Small intestine (tissue), 7 donors: ENCODE measurements at regions not wholly inside any gene's neighbourhood (a gene's known extent, or its start where the extent isn't known, plus 50 kb on each side); places are given as distances from the start of the nearest gene placed in this dataset.
"Not testable (repeated sequence)": the region's sequence is repeated elsewhere in the genome, so short reads cannot be mapped to it uniquely, and the experiment has no call there.

Experiments
- DNase-seq, 2 donors: peaks; one replicate each; pipeline versions ENCODE4 v3.0.0 to v3.0.0-alpha.2; 2013
- FAIRE-seq: peaks from 2 replicates; lab custom pipeline; 2012; peaks lifted over from hg19 to GRCh38; lab: Jason Lieb, UNC
- H3K27ac ChIP-seq, 3 donors: one replicate each; pipeline ENCODE4 v1.5.1; 2013; ENCODE audit warnings: low read length in 2 of 3, mild to moderate bottlenecking in 2 of 3, control low read depth in 1 of 3, inconsistent platforms in 1 of 3, low read depth in 1 of 3, moderate library complexity in 1 of 3
- H3K27me3 ChIP-seq, 3 donors: one replicate each; pipeline ENCODE4 v1.6.1; 2013; ENCODE audit warnings: low read length in 3 of 3, inconsistent platforms in 1 of 3; ENCODE audit not compliant: control insufficient read depth in 3 of 3, insufficient read depth in 3 of 3
- H3K36me3 ChIP-seq, 3 donors: one replicate each; pipeline ENCODE4 v1.6.1; 2013; ENCODE audit warnings: low read length in 3 of 3, inconsistent platforms in 1 of 3, low read depth in 1 of 3, mild to moderate bottlenecking in 1 of 3, moderate library complexity in 1 of 3; ENCODE audit not compliant: control insufficient read depth in 3 of 3, insufficient read depth in 2 of 3
- H3K4me1 ChIP-seq, 3 donors: one replicate each; pipeline ENCODE4 v1.6.1; 2013; ENCODE audit warnings: low read length in 2 of 3, inconsistent platforms in 1 of 3, low read depth in 1 of 3, mild to moderate bottlenecking in 1 of 3, moderate library complexity in 1 of 3; ENCODE audit not compliant: control insufficient read depth in 3 of 3, insufficient read depth in 2 of 3
- H3K4me3 ChIP-seq, 3 donors: one replicate each; pipeline ENCODE4 v1.5.1; 2013; ENCODE audit warnings: low read length in 3 of 3, control low read depth in 1 of 3, inconsistent platforms in 1 of 3, low read depth in 1 of 3, mild to moderate bottlenecking in 1 of 3, moderate library complexity in 1 of 3
- H3K9me3 ChIP-seq, 2 donors: one replicate each; pipeline ENCODE4 v1.6.1; 2013; ENCODE audit warnings: low read depth in 1 of 2, low read length in 1 of 2; ENCODE audit not compliant: control insufficient read depth in 2 of 2, insufficient read depth in 1 of 2
- WGBS, 3 donors: extraction: QIAGEN DNeasy Blood & Tissue Kit; methylation state at CpG; one replicate each; pipeline ENCODE4 v1.1.7; 2013; 5-methylcytosine and 5-hydroxymethylcytosine counted together
- donor health status: healthy with polysubstance abuse.
- donor health status: control.
- donor health status: control.
- donor health status: Bipolar disorder and iron deficiency.
- donor health status: healthy.

- no peak overlapping the region for H3K27ac ChIP-seq
- FAIRE-seq (no peak), DNase-seq (no peak)
- no peak overlapping the region for H3K4me3 ChIP-seq
- H3K9me3 ChIP-seq = no peaks in the 10 kb centered on the region
- no peaks in the 10 kb centered on the region for H3K27me3 ChIP-seq
- H3K36me3 ChIP-seq = no peaks in the 10 kb centered on the region
- WGBS, 3 donors = 63 to 75% (median 67%) methylated on average over 1 of the region's 1 CpG
- no peaks in the 10 kb centered on the region for H3K4me1 ChIP-seq
These were observed 93.0 kb downstream of the SPIN4 start for GRCh38 chrX:63258144-63258543.

DNA sequence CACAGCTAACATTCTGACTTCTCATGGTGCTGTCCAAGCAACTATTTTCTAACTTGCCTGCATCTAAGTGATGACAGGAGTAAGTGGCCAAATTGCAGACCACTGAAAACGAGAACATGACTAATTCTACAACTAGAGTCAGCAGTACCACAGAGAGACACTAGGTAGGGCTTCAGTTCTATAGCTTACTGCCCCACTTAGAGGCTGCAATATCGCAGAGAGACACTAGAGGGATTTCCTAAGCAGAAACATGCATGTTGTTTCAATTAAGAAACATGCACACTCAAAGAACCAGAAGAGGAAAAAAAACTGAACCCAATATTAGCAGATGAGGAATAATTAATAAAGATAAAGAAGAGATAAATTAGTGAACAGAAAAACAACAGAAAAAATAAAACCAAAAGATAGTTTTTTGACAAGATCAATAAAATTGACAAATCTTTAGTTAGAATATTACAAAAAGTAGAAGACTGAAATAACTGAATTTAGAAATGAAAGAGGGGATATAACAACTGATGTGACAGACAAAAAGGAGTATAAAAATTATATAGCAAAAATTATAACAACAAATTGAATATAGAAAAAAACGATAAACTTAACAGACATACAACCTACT lies 100.8 kb downstream of the SPIN4 start:
- no peaks in the 10 kb centered on the region for H3K9me3 ChIP-seq
- no peak overlapping the region for H3K4me3 ChIP-seq
- H3K4me1 ChIP-seq = no peaks in the 10 kb centered on the region
- no peak overlapping the region for H3K27ac ChIP-seq
- peak; percentile 49 to 55 for DNase-seq
- H3K27me3 ChIP-seq = no peaks in the 10 kb centered on the region
- FAIRE-seq = no peak
- no peaks in the 10 kb centered on the region for H3K36me3 ChIP-seq
- WGBS, 3 donors = 28 to 36% (median 30%) methylated on average over 3 of the region's 3 CpGs

DNA sequence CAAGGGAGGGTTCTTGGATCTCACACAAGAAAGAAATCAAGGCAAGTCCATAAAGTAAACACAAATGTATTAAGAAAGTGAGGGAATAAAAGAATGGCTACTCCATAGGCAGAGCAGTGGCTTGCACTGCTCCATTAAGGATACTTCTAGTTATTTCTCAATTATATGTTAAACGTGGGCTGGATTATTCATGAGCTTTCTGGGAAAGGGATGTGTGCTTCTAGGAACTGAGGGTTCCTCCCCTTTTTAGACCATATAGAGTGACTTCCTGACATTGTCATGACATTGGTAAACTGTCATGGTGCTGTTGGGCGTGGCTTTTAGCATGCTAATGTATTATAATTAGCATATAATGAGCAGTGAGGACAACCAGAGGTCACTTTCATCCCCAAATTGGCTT lies 108.4 kb downstream of the SPIN4 start:
- not testable (repeated sequence) for H3K4me1 ChIP-seq, H3K27me3 ChIP-seq, H3K9me3 ChIP-seq, DNase-seq, FAIRE-seq, H3K27ac ChIP-seq, H3K4me3 ChIP-seq, H3K36me3 ChIP-seq
- no CpG with 5 or more reads among the region's 2 CpGs for WGBS, 3 donors

DNA sequence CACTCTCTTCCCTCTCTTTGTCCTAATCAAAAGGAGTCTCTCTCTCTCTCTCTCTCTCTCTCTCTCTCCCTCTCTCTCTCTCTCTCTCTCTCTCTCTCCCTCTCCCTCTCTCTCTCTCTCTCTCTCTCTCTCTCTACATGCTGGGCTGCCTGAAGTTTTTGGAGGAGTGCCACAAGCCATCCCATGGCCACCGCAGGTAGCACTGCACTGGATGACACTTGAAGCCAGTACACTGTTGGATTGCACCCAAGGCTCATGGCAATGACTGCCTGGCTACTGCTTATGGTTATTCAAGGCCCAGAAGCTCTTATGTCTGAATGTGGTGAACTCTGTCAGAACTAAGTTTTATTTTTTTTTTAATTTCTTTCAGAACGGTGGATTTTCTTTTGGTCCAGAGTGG lies 115.2 kb downstream of the SPIN4 start:
- FAIRE-seq, DNase-seq, H3K9me3 ChIP-seq, H3K4me3 ChIP-seq, H3K27ac ChIP-seq, H3K36me3 ChIP-seq, H3K27me3 ChIP-seq, H3K4me1 ChIP-seq: not testable (repeated sequence)
- WGBS, 3 donors = no CpG with 5 or more reads among the region's 2 CpGs

GRCh38 chrX:63233013-63233412 lies 118.1 kb downstream of the SPIN4 start:
- DNase-seq, H3K9me3 ChIP-seq, H3K27ac ChIP-seq, H3K27me3 ChIP-seq, H3K4me1 ChIP-seq, FAIRE-seq, H3K4me3 ChIP-seq, H3K36me3 ChIP-seq: not testable (repeated sequence)
- no CpG with 5 or more reads among the region's 10 CpGs for WGBS, 3 donors

DNA sequence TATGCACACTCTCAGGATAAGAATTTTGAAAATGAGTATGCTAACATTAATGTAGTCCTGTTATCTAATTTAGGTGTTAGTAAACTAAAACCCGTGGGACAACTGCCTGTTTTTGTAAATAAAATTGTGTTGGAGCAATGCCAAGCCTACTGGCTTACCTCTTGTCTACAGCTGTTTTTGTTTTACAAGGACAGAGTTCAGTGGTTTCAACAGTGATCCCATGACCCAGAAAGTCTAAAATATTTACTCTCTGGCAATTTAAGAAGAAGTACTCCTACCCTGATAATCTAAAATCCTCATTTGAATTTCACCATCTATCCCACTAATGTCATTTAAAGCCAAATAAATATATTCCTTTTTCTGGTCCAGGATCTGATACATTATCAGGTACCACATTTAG lies 132.9 kb downstream of the SPIN4 start:
- not testable (repeated sequence) for FAIRE-seq, H3K27me3 ChIP-seq, H3K36me3 ChIP-seq, DNase-seq, H3K27ac ChIP-seq, H3K4me3 ChIP-seq, H3K9me3 ChIP-seq, H3K4me1 ChIP-seq
- WGBS, 3 donors = no CpG with 5 or more reads among the region's 1 CpG

DNA sequence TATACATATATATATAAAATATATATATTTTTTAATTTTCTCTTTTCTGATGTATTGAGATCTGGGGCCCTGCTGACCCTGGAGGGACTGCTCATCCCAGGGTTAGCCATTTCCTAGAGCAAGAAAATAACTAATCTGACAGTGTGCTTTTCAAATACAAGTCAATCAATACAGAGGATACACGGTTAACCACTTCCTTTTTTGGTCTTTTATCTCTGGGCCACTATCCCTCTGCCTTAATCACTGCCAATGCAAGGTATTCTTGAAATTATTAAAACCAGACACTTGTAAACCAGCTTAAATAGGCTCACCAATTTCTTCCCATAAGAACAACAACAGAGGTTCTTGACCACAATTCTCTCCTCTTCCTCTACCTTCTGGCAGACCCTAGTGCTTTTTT lies 133.6 kb downstream of the SPIN4 start:
- H3K4me3 ChIP-seq, H3K36me3 ChIP-seq, H3K4me1 ChIP-seq, H3K27ac ChIP-seq, DNase-seq, FAIRE-seq, H3K9me3 ChIP-seq, H3K27me3 ChIP-seq: not testable (repeated sequence)
- WGBS, 3 donors = no CpG with 5 or more reads among the region's 1 CpG

DNA sequence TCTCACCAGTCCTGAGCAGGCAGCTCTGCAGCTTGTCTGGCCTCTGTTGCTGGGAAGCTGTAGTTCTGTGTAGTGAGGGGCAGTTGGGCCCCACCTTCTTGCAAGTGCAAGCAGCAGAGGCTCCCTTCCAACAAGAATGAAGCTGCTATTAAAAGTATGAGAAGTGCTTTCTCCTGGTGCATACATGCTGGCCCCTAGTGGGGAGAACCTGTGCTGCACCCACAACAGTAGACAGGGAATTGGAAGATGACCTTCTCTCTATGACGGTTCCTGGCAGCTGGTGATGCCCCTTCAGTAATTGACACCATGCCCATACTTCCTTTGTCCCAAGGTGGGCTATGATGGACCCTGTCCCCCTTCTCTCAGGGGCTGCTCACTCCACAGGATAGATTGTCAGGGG lies 141.5 kb downstream of the SPIN4 start:
- no CpG with 5 or more reads among the region's 1 CpG for WGBS, 3 donors
- H3K36me3 ChIP-seq, DNase-seq, H3K27me3 ChIP-seq, H3K4me1 ChIP-seq, H3K9me3 ChIP-seq, H3K27ac ChIP-seq, H3K4me3 ChIP-seq, FAIRE-seq: not testable (repeated sequence)

DNA sequence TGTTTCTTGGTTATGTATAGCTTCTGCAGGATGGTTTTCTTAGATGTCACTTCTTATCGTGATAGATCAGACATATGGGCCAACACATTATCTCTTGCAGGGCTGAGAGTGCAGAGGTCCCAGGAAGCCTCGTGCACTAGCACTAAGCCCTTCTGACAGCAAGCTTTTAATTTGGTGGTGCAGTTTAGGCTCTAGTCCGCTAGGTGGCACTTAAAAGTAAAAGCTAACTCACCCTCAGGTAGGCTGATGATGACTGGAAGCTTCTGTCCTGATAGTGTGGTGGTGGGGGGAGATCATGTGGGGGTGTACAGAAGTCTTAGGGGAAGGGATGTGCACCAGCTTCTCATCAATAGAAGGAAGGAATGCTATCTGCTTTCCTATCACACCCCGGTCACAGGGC lies 142.0 kb downstream of the SPIN4 start:
- not testable (repeated sequence) for H3K4me3 ChIP-seq, H3K27me3 ChIP-seq, FAIRE-seq, H3K4me1 ChIP-seq, H3K27ac ChIP-seq, H3K36me3 ChIP-seq, H3K9me3 ChIP-seq, DNase-seq
- WGBS, 3 donors = no CpG with 5 or more reads among the region's 4 CpGs
